ENCODE measurements at regions not wholly inside any gene's neighbourhood (a gene's known extent, or its start where the extent isn't known, plus 50 kb on each side); places are given as distances from the start of the nearest gene placed in this dataset.

DNA sequence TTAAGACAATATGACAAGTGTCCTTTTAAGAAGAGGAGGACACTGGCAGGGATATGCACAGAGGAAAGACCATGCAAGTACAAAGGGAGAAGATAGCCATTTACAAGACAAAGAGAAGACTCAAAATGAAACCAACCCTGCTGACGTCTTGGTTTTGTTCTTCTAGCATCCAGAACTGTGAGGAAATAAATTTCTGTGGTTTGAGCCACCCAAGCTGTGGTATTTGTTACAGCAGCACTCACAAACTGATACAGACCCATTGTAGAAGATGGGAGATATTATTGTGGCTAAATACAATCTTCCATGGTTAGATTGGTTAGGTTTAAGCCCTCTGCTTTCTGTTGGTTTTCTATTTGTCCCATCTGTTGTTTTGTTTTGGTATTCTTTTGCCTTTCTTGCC, 88.6 kb upstream of the SLC35F1 start:
- ChIA-PET POLR2A (no interaction called here), SMC1A (ENCODE audit: uncharacterized antibody, unreplicated experiment) (interaction anchor here (1.5 kb wide), 1 partner anchor 11 kb away, joined by 5 read pairs; no protein-coding TSS in a partner anchor), RAD21 (ENCODE audit: unreplicated experiment) (no interaction called here), CTCF (no interaction called here)
- Histone ChIP-seq H3K36me3 (ENCODE audit: control insufficient read depth in 2 of 2, insufficient read depth in 2 of 2, low read length in 1 of 2) (no peaks in the 10 kb centered on the region), H3K9ac (ENCODE audit: control insufficient read depth, insufficient read depth, low read length) (no peak overlapping the region), H3K27me3 (replicated peaks in 1 of 2; ENCODE audit: control insufficient read depth in 2 of 2, insufficient read depth in 2 of 2, low read length in 1 of 2) (no peaks in the 10 kb centered on the region), H3K4me3 (no peak overlapping the region), H3K4me2 (ENCODE audit: control insufficient read depth, insufficient read depth) (no peak overlapping the region), H2AFZ (ENCODE audit: control insufficient read depth, low read depth, low read length) (no peak overlapping the region), H3K79me2 (ENCODE audit: control insufficient read depth, insufficient read depth, low read length) (no peaks in the 10 kb centered on the region), H3K4me1 (ENCODE audit: control insufficient read depth, insufficient read depth, low read length) (no peaks in the 10 kb centered on the region), H4K20me1 (ENCODE audit: control insufficient read depth, insufficient read depth) (no peaks in the 10 kb centered on the region), H3K9me3 (replicated peaks; ENCODE audit: control insufficient read depth, insufficient read depth, low read length) (peaks cover 2% of the 10 kb centered on the region), H3K27ac (ENCODE audit: control insufficient read depth, insufficient read depth) (no peak overlapping the region)
- 0% methylated on average over 1 of the region's 1 CpG for WGBS (ENCODE audit: insufficient coverage, insufficient replicate concordance, low lambda C conversion rate, missing lambda C conversion rate)
- in situ Hi-C loops (cut with MboI) (no loop called here), intact Hi-C loops (cut with micrococcal nuclease; ENCODE audit: unreplicated experiment) (no loop called here)
- DNase-seq (ENCODE audit: low read depth, low spot score) = no peak
- ATAC-seq = no peak; the same call in 2 of the 3 replicates
- TF ChIP-seq IKZF1 (conservative IDR thresholded peaks at IDR 0.05) (no peak), RUNX3 (IDR thresholded peaks at IDR 0.05; ENCODE audit: low read length) (peak; percentile 38; the same call in 1 of the 2 replicates)
- no peak for FAIRE-seq
- no TSS peak for BruUV-seq (replicated peaks)

GRCh38 chr6:117829594-117830319, 77.3 kb upstream of the SLC35F1 start:
- no peak for FAIRE-seq
- peak overlapping the region; percentile 72 for H3K4me2 ChIP-seq (ENCODE audit: control insufficient read depth, insufficient read depth)
- intact Hi-C loops (cut with micrococcal nuclease; ENCODE audit: unreplicated experiment) = loop anchor here (2.0 to 10.0 kb wide), 4 partner anchors 222 to 482 kb away; no protein-coding TSS in a partner anchor
- no peaks in the 10 kb centered on the region for H4K20me1 ChIP-seq (ENCODE audit: control insufficient read depth, insufficient read depth)
- WGBS (ENCODE audit: insufficient coverage, insufficient replicate concordance, low lambda C conversion rate, missing lambda C conversion rate) = 1% methylated on average over 8 of the region's 8 CpGs
- DNase-seq (ENCODE audit: low read depth, low spot score) = no peak
- H3K27ac ChIP-seq (ENCODE audit: control insufficient read depth, insufficient read depth) = no peak overlapping the region
- ChIA-PET RAD21 (ENCODE audit: unreplicated experiment) (interaction anchor here (0.6 to 1.6 kb wide), 3 partner anchors 18 to 380 kb away, joined by 3 to 8 read pairs (median 4); no protein-coding TSS in a partner anchor), SMC1A (ENCODE audit: uncharacterized antibody, unreplicated experiment) (interaction anchor here (0.7 to 2.0 kb wide), 7 partner anchors 8 to 381 kb away, joined by 3 to 5 read pairs (median 3); no protein-coding TSS in a partner anchor), CTCF (interaction anchor here (0.6 to 2.6 kb wide), 10 partner anchors 8 to 380 kb away, joined by 3 to 12 read pairs (median 6); no protein-coding TSS in a partner anchor), POLR2A (interaction anchor here (0.6 kb wide), 1 partner anchor 1426 kb away, joined by 4 read pairs; no protein-coding TSS in a partner anchor)
- H3K36me3 ChIP-seq (ENCODE audit: control insufficient read depth in 2 of 2, insufficient read depth in 2 of 2, low read length in 1 of 2) = no peaks in the 10 kb centered on the region
- no peak overlapping the region for H3K9ac ChIP-seq (ENCODE audit: control insufficient read depth, insufficient read depth, low read length)
- H3K79me2 ChIP-seq (ENCODE audit: control insufficient read depth, insufficient read depth, low read length) = no peaks in the 10 kb centered on the region
- peak overlapping the region; percentile 61 for H2AFZ ChIP-seq (ENCODE audit: control insufficient read depth, low read depth, low read length)
- in situ Hi-C loops (cut with MboI) = loop anchor here (5.0 to 10.0 kb wide), 2 partner anchors 375 to 482 kb away; no protein-coding TSS in a partner anchor
- TF ChIP-seq ZNF384 (IDR thresholded peaks at IDR 0.05; ENCODE audit: borderline replicate concordance, low read depth, low read length) (peak; percentile 93), POLR2A (IDR thresholded peaks at IDR 0.05; ENCODE audit: low read depth, low read length) (no peak), EED (IDR thresholded peaks at IDR 0.05; ENCODE audit: low read depth) (no peak), RAD21 (IDR thresholded peaks at IDR 0.05; ENCODE audit: insufficient read depth, low read depth, low read length) (peak; percentile 72), SMC3 (IDR thresholded peaks at IDR 0.05; ENCODE audit: borderline replicate concordance, low read length) (peak; percentile 64), IRF3 (IDR thresholded peaks at IDR 0.05) (no peak), JUNB (IDR thresholded peaks at IDR 0.05) (no peak), CTCF (IDR thresholded peaks at IDR 0.05 in 2 of 3, conservative IDR thresholded peaks at IDR 0.05 in 1 of 3; ENCODE audit: control insufficient read depth in 2 of 3, extremely low read depth in 1 of 3, insufficient read depth in 1 of 3, low read depth in 3 of 3, low read length in 3 of 3) (peak; percentile 43 to 56 (median 45); a peak in 5 of 6 replicates)
- H3K4me3 ChIP-seq = no peak overlapping the region
- H3K4me1 ChIP-seq (ENCODE audit: control insufficient read depth, insufficient read depth, low read length) = no peaks in the 10 kb centered on the region
- no peaks in the 10 kb centered on the region for H3K27me3 ChIP-seq (replicated peaks in 1 of 2; ENCODE audit: control insufficient read depth in 2 of 2, insufficient read depth in 2 of 2, low read length in 1 of 2)
- peak; percentile 57 for ATAC-seq
- H3K9me3 ChIP-seq (replicated peaks; ENCODE audit: control insufficient read depth, insufficient read depth, low read length) = no peaks in the 10 kb centered on the region
- no TSS peak for BruUV-seq (replicated peaks)
